HG02852 (cell line): ENCODE measurements at regions not wholly inside any gene's neighbourhood (a gene's known extent, or its start where the extent isn't known, plus 50 kb on each side); places are given as distances from the start of the nearest gene placed in this dataset.
"Not testable (repeated sequence)": the region's sequence is repeated elsewhere in the genome, so short reads cannot be mapped to it uniquely, and the experiment has no call there.

ENCODE experiments used
- ATAC-seq: cut with Tn5 transposase; IDR thresholded peaks from one replicate; pipeline ENCODE4 v1.9.1; 2021; ENCODE audit warnings: mild to moderate bottlenecking, moderate library complexity; ENCODE audit not compliant: unreplicated experiment

DNA sequence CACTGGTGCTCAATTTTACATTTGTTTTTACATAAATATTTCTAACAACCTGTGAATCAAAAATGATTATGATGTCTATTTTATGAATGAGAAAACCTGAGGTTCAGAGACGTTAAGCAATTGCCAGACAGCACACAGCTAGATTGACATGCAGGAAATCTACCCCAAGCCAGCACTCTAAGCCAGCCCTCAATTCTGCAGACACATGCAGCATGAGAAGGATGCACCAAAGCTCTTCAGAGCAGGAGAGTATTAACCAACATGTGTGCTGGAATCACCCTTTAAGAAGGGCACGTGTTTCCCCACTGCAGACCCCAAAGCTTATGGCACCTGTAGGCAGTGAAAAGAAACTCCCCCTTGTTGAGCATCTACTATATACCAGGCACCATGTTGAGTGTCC is 126.1 kb upstream of the ARHGEF3 start:
- ATAC-seq: no peak

DNA sequence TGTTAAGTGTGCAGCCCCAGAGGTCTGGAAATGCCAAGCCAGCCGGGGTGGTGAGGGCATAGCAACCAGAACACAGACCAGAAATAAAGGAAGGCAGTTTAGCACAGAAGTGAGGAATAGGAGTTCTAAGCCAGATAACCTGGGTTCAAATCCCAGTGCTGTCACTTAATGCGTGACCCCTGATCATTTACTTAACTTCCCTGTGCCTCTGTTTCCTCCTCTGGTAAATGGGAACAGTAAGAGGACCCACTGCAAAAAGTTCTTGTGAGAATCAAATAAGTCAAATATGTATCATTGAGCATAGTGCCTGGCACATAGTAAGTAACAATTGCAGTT is 125.2 kb upstream of the ARHGEF3 start:
- ATAC-seq: no peak

DNA sequence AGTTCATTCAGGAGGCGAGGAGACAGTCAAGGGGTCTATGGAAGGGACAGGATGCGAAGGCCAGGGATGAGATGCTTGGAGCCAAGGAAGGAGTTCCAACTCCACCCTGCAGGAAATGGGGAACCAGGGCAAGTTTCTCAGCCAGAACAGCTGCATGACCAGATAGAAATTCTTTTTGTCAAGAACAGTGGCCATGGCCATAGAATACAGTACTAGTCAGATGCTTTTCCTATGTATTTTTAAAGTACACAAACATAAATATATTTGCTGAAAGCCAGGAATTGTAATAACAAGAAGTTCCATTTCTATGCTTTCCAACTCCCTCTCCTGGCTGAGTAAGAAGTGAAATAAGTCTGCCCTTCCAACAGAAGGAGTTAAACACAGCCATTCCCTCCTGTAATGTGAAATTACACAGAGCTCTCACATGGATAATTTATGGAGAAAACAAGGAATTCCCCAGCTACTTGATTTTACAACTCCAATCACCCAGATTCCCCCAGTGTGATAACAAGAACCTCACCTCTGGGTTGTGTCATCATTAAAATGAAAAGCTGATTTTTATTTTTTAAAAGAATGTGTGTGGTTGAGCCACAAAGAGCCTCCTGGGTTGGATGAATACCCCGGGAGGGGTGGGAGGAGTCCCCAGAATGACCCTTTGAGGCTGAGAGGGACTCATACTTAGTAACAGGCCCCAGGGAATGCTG is 124.6 kb upstream of the ARHGEF3 start:
- no peak for ATAC-seq

DNA sequence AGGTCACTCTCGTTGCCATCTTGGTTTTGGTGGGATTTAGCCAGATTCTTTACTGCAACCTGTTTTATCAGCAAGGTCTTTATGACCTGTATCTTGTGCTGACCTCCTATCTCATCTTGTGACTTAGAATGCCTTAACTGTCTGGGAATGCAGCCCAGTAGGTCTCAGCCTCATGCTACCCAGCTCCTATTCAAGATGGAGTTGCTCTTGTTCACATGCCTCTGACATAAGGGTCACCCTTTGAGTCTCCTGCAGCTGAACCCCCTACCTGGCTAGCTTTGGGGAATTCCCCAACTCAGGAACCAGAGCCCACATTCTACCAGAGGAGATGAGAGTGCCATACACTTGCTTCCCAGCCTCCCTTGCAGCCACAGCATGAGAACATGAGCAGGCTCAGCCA is 123.0 kb upstream of the ARHGEF3 start:
- ATAC-seq: not testable (repeated sequence)

DNA sequence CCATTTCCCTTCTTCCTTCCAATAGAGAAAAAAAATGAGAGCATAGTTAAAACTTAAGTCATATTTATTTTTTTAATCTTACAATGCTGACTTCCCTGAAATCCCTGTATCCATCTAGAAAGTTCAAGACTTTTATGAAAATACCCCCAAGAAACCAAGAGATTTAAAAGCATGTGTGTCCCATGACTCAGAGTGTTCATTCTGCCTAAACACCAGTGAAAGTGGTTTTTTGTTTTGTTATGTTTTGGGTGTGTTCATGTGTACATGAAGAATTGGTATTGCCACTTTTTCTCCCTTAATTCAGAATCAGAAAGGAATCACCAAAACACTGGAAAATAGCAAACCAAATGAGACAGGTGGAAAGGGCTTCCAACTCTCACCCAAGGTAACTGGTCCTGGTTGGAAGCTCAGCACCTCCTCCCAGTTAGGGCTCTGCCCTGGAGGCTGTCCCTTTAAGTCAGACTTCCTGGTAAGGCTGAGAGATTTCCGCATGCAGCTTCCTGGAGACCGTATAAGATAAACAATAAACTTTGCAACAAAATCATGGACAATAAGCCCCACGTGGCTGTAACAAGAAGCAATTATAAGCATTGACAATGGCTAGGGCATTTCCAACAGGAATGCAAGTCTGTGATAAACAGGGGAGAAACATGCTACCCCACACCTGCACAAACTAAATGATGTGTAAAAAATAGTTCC is 121.9 kb upstream of the ARHGEF3 start:
- no peak for ATAC-seq

DNA sequence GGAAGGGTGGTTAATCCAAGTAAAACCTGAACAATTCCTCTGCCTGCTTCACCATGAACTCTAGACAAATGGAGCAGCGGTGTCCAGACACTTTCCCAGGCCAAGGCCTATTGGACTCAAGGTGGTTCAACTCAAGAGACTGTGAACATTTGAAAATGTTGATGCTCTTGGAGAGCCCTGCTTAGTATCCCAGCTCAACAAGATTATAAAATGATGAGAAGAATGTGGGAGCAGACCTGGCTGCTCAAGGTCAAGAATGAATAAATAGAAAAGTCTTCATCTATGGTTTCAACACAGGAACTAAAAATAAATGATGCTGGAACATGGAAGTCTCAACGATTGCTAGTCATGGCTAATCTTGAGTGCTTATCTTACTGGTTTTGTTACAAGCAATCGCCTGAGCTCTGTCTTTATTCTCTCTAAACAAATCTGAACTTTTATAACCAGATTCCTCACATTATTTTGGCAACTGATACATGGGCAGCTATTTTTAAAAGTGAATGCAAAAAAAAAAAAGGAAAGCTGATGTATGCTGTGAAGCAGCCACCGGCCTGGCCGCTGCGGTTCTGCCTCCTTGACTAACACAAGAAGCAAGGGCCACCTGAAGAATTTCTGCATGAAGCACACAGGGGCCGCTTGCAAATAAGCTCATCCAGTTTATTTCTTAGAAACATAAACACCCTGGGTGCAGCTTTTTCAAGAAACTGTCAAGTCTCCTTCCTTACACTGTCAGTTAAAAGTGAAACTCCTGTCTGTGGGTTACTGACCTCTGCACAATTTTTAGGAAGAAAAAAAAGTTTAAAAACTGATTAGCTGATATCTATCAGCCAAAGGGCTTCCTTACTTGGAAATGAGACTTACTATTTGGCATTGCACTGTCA is 120.1 kb upstream of the ARHGEF3 start:
- no peak for ATAC-seq

DNA sequence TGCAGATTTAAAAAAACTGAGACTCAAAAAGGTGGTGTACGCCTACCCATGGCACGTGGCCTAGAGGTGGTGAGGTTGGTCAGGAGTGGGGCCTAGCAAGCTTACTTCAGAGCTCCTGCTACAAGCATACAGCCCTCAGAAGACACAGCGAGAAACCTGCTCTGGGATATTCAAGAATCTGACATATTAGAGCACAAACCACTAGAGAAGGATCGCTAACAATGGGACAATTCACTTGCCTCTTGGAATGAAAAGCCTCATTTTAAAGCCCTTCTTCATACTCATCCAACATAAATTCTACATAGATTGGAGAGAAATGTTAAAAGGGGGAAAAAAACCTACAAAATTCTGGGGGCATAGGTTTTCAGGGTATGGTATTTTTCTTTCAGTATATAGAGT is 118.0 kb upstream of the ARHGEF3 start:
- no peak for ATAC-seq

DNA sequence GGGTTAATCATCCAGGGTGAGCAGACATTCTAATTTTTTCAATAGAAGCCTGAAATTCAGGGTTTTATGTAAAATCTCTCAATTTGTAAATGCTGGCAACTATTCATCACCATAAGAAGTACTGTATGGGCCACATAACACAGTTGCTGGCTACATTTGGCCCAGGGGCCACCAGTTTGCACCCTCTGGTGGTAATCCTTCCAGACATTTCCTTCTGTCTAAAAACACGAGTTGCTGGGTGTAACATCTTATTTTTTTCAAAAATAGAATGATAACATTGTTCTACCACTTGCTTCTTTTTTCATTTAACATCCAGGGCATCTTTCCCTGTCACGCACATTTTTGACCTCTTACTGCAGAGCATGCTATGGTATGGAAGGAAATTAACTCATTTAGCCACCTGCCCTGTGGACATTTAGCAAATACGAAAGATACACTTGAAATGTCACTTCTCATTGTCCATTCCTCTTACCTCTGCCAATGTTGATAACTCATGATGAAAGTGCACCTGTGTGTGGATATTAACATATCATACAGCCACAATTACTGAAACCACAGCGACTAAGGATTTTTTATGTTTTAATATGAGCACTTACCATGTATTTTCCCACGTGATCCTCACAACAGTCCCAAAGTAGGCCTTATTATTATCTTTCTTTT is 117.5 kb upstream of the ARHGEF3 start:
- ATAC-seq: no peak

DNA sequence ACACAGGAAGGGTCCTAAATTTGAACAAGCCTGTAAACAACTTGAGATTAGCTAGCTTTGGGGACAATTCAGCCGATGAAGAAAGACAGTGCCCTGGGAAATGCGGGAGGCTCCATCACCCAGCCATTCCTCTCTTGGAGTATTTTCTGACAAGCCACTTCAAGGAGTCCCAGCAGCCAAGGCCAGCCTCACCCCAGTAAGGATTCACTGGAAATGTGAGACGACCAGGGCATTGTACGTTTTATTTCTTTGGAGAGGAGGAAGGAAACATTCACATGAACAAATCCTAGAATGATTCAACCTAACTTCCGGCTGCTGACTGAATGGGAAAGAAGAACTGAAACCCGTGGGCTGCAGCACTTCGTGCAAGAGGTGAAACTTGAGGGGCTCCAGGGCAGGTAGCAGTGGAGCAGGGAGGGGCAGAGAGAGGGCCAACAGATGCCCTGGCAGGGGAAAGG is 116.4 kb upstream of the ARHGEF3 start:
- ATAC-seq: peak; percentile 53

DNA sequence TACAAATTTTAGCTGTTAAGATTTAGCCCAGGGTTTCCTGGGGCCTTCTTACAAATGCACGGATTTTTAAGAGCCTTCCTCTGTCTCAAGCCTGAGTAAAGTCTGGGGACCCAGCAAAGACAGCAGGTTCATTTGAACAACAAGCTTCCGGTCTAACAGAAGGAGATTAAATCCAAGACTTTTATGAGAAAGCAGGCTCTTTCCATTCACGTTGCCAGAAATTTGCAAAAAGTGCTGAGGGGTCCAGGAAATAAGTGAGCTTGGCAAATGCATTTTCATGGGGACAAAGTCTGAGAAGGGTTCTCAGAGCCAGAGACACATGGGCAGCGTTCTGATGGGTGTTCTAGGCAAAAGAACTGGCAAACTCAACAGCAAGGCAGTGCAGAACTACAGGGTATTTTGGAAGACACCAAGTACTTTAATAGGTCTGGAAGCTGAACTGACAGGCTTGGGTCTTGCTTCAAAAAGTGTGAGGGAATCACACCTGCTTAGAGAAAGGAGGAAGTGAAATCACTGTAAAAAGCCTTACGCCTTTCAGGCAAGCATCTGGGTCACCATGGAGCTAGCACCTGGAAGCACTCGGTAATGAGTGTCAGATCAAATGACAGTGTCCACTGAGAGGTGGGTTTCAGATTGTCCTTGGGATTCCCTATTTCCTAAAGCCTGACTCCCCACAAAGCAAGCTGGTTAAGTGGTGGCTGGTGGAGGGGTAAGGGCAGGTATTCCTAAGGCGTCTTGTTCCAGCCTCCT is 115.8 kb upstream of the ARHGEF3 start:
- ATAC-seq: peak; percentile 62

DNA sequence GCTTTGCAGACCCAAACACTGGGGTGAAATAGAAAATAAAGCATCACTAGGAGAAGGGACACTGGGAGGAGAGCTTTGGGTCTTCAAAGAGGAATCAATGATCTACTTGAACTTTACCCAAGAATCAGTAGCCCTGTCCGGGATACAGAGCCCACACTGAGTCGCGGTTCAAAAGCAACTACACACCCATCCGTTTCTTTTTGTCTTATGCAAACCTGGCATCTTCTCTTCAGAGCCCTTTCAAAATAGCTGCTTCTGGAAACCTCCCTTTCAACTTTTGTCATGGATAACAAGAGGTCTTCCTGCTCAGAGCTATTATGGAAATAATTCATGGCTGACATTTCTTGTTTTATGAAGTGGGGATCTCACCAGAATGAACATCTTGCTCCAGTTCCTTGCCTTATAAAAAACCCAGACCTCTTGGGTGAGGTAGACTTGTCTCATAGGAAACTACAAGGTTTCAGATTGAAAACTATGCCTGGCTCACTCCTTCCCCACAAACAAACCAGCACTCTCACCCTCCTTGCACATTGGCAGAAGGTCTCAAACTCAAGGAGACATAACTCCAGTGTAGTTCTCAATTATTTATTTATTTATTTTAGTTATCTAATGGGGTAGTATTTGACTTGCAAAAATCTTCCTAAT is 115.1 kb upstream of the ARHGEF3 start:
- ATAC-seq: no peak

DNA sequence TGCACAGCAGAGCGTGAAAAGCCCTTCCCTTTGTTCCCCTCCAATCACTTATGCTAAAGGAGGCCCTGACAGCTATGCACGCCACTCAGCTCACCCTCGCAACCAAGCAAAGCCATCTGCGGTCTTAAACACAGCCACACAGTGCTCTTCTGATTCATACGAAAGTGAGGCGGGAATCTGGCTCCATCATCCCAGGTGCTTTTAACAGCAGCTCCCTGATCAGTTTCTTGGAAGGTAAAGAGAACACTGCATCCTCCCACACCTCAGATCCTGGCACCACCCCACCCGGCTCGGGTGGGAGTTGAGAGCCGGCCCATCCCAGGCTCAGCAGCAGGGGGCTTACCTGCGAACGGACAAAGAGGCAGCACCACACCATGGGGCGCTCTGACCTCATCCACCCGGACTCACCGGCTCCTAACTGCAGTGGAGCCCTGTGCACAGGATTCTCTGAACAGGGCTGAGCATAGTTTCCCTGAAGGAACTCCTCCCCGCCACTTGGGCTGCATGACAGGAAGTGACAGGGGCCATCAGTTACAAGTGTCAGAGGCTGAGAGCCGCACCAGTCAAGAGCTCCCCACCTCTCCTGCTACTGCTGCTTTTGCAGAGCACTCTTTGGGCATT is 114.3 kb upstream of the ARHGEF3 start:
- ATAC-seq: peak; percentile 64

DNA sequence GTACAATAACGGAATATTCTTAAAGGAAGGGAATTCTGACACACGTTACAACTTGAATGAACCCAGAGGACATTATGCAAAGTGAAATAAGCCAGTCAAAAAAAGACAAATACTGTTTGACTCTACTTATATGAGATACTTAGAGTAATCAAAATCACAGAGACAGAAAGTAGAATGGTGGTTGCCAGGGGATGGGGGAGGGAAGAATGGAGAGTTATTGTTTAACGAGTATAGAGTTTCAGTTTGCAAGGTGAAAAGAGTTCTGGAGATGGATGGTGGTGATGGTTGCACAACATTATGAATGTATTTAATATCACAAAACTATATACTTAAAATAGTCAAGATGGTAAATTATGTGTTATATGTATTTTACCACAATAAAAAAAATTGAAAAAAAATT is 112.9 kb upstream of the ARHGEF3 start:
- ATAC-seq: no peak

DNA sequence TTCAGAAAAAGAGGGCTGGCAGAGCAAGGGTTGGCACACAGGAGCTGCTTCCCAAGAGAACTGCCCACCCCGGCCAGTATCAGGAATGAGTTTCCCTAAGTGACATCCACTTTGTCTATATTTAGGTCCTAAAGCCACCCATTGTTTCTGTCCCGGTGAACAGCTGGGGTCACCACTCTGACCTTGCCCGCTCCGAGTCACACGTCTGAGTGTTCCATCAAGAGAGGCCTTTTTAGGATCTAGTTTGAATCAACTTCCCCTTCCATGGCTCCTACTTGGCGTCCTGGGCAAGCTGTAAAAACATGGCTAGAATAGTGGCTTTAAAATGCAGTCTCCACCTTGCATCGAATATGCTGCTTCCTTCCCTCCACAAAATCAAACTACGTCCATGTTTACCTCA is 109.6 kb upstream of the ARHGEF3 start:
- ATAC-seq: no peak

DNA sequence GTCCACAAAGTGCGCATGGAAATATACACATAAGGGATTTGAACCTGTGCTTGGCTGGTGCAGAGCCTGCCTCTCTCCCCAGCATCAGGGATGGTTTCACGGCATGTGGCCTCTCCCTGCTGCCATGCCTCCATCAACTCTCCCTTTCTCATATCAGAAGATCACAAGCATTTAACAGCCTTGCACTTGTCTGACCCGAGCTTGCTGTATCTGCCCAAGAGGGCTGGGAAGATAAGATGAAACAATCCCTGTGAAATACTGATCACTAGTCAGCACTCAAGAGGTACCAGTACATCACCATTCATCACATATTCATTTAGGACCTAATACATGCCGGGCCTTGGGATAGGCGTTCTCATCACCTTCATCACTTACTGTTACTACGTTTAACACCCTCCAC is 107.6 kb upstream of the ARHGEF3 start:
- no peak for ATAC-seq

DNA sequence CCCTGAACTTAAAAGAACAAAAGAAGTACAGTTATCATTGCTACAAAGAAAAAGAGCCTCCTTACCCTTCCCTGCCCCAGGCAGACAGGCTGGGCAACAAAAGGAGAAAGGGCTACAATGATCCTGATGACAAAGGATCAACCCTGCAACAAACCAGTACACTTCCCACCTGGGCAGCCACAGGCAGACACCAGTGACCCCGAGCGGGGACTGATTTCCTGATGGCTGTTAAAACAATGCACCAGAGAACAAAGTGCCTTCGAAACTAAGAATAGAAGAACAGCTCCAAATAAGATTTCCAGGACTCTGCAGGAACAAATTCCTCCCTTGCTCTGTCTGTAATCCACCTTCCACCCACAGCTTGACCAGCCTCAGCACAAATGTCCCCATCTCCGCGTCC is 106.3 kb upstream of the ARHGEF3 start:
- no peak for ATAC-seq

DNA sequence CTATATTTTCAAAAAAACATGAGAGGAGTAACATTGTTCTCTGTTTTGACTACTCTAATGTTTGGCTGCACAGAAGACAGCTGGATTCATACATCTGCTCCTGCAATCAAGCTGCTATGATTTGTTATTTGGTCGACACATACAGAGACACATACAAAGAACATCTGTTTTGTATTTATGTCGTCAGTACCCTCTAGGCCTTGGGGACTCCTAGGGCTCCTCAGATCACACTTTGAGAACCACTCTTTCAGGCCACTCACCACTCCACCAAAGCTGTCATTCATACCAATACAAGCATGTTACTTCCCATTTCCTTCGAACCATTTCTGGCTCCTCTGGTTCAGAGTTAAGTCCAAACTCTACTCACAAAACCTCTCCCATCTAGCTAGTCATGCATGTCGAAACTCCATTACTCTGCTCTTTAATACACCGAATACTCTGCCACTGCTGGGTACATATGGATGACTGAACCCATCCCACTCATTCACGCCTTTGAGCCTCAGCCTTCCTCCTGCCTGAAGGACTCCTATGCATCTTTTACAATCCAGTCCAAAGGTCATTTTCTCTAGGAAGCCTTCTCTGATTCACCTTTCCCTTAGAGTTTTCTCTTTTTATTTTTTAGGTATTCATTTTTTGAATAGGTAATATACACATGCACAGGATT is 102.9 kb upstream of the ARHGEF3 start:
- no peak for ATAC-seq

DNA sequence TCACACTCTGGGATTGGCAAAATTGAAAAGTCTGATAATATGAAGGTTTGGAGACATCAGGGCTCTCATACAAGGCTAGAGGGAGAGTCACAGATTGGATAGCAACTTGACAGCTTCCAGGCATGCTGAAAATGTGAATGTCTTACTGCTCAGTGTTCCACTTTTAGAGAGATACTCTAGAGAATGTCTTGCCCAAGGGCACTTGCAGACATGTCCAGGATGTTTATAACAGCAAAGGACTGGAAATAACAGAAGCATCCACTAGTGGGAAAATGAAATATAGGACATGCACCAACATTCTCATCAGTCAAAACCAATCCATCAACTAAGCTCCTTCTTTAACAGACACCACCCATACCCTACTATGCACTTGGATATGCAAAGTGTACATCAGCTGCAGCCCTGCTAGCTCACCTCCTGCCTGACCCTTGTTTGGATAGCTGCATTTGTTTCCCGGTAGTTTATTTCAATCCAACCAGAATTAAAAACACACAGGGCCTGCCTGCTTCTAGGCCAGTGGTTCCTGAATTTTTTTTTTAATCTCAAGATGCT is 101.6 kb upstream of the ARHGEF3 start:
- no peak for ATAC-seq
